22Rv1 (cell line): ENCODE measurements at regions not wholly inside any gene's neighbourhood (a gene's known extent, or its start where the extent isn't known, plus 50 kb on each side); places are given as distances from the start of the nearest gene placed in this dataset.

Experiments
- CTCF ChIP-seq: fragments of 450-650 bp; IDR thresholded peaks from 2 replicates; pipeline ENCODE4 v1.5.1; 2017; ENCODE audit warnings: mild to moderate bottlenecking
- ZFX ChIP-seq: fragments of 450-650 bp; IDR thresholded peaks from 2 replicates; pipeline ENCODE4 v1.6.1; 2017; ENCODE audit warnings: antibody characterized with exemption, borderline replicate concordance

GRCh38 chr3:88480822-88481221, 331.1 kb downstream of the C3orf38 start:
- TF ChIP-seq CTCF (no peak), ZFX (no peak)
